ENCODE measurements at regions not wholly inside any gene's neighbourhood (a gene's known extent, or its start where the extent isn't known, plus 50 kb on each side); places are given as distances from the start of the nearest gene placed in this dataset.

GRCh38 chr16:73973174-73973573 is 323.4 kb upstream of the PSMD7 start:
- TF ChIP-seq CTCF (IDR thresholded peaks at IDR 0.05; ENCODE audit: low read depth, low read length, poor library complexity, severe bottlenecking), result no peak
- TF ChIP-seq EZH2phosphoT487 (IDR thresholded peaks at IDR 0.05; ENCODE audit: borderline replicate concordance, low read length), result no peak

Data from DOHH2 (cell line).